CD14-positive monocyte (primary cell): ENCODE measurements at regions not wholly inside any gene's neighbourhood (a gene's known extent, or its start where the extent isn't known, plus 50 kb on each side); places are given as distances from the start of the nearest gene placed in this dataset.

Experiments
- DNase-seq, 3 donors: peaks; one replicate each; pipeline ENCODE4 v3.0.0-alpha.2; 2011 to 2022
- H2AFZ ChIP-seq: 2 replicates; pipeline ENCODE4 v1.6.0; 2012; ENCODE audit warnings: mild to moderate bottlenecking, low read depth, low read length, inconsistent platforms; ENCODE audit not compliant: insufficient read depth, poor library complexity, severe bottlenecking
- H3K27ac ChIP-seq, 2 donors: 1 replicate in 1 of 2; 2 replicates in 1 of 2; pipeline ENCODE4 v1.5.1; 2012 to 2013; ENCODE audit warnings: low read length in 2 of 2, control low read depth in 1 of 2, inconsistent platforms in 1 of 2, low read depth in 1 of 2, mild to moderate bottlenecking in 1 of 2
- H3K27me3 ChIP-seq, 2 donors: one replicate each; pipeline versions ENCODE4 v1.6.0 to v1.6.1; 2011 to 2013; ENCODE audit warnings: low read length in 2 of 2; ENCODE audit not compliant: control insufficient read depth in 2 of 2, insufficient read depth in 2 of 2
- H3K36me3 ChIP-seq, 2 donors: replicated peaks in 1 of 2; 1 replicate in 1 of 2; 2 replicates in 1 of 2; pipeline versions ENCODE4 v1.5.1 to v1.6.1; 2012 to 2013; ENCODE audit warnings: low read length in 2 of 2, control low read depth in 1 of 2, inconsistent platforms in 1 of 2, mild to moderate bottlenecking in 1 of 2; ENCODE audit not compliant: insufficient read depth in 2 of 2, control insufficient read depth in 1 of 2
- H3K4me1 ChIP-seq, 2 donors: 1 replicate in 1 of 2; 2 replicates in 1 of 2; pipeline versions ENCODE4 v1.5.1 to v1.6.1; 2012 to 2013; ENCODE audit warnings: low read length in 2 of 2, control low read depth in 1 of 2, inconsistent platforms in 1 of 2, mild to moderate bottlenecking in 1 of 2, moderate library complexity in 1 of 2; ENCODE audit not compliant: insufficient read depth in 2 of 2, control insufficient read depth in 1 of 2
- H3K4me2 ChIP-seq: replicated peaks from 2 replicates; pipeline ENCODE3; 2012; ENCODE audit warnings: low read length, moderate library complexity, mild to moderate bottlenecking; ENCODE audit not compliant: poor library complexity, severe bottlenecking; ENCODE audit errors: extremely low read depth
- H3K4me3 ChIP-seq, 3 experiments: fragments of 200-600 bp in 1 of 3; sonication (generic) in 1 of 3; replicated peaks in 1 of 3; 1 replicate in 2 of 3; 2 replicates in 1 of 3; pipeline ENCODE4 v1.5.1; 2011 to 2013; ENCODE audit warnings: low read length in 3 of 3, mild to moderate bottlenecking in 3 of 3, control low read depth in 2 of 3, low read depth in 2 of 3, inconsistent platforms in 1 of 3, moderate library complexity in 1 of 3
- H3K79me2 ChIP-seq: 2 replicates; pipeline ENCODE4 v1.6.0; 2012; ENCODE audit warnings: mild to moderate bottlenecking, control low read depth, inconsistent platforms, low read length, moderate library complexity; ENCODE audit not compliant: insufficient read depth
- H3K9ac ChIP-seq: 2 replicates; pipeline ENCODE4 v1.6.0; 2017; ENCODE audit warnings: low read length, mild to moderate bottlenecking; ENCODE audit not compliant: insufficient read depth, poor library complexity, severe bottlenecking
- H3K9me3 ChIP-seq, 2 donors: replicated peaks in 1 of 2; 1 replicate in 1 of 2; 2 replicates in 1 of 2; pipeline versions ENCODE4 v1.5.1 to v1.6.1; 2012 to 2013; ENCODE audit warnings: low read length in 2 of 2, control low read depth in 1 of 2; ENCODE audit not compliant: control insufficient read depth in 1 of 2, insufficient read depth in 1 of 2
- H4K20me1 ChIP-seq: 2 replicates; pipeline ENCODE4 v1.6.0; 2012; ENCODE audit warnings: mild to moderate bottlenecking, low read length, control low read depth, moderate library complexity; ENCODE audit not compliant: insufficient read depth
- H3K27ac Mint-ChIP-seq, 7 donors: one replicate each; pipeline ENCODE4 v1.8.0; 2020; ENCODE audit warnings: mild to moderate bottlenecking in 7 of 7, mixed read lengths in 7 of 7, moderate library complexity in 6 of 7, inconsistent platforms in 2 of 7
- H3K27me3 Mint-ChIP-seq, 3 donors: one replicate each; pipeline ENCODE4 v1.8.0; 2021 to 2022; ENCODE audit warnings: low read depth in 3 of 3, mild to moderate bottlenecking in 3 of 3, mixed read lengths in 3 of 3, moderate library complexity in 3 of 3, inconsistent platforms in 1 of 3
- H3K36me3 Mint-ChIP-seq, 2 donors: one replicate each; pipeline ENCODE4 v1.8.0; 2020; ENCODE audit warnings: mixed read lengths in 2 of 2, inconsistent platforms in 1 of 2, mild to moderate bottlenecking in 1 of 2
- H3K4me1 Mint-ChIP-seq: one replicate; pipeline ENCODE4 v1.8.0; 2020; ENCODE audit warnings: mild to moderate bottlenecking, mixed read lengths
- H3K4me3 Mint-ChIP-seq, 2 donors: one replicate each; pipeline ENCODE4 v1.8.0; 2020; ENCODE audit warnings: mild to moderate bottlenecking in 2 of 2, mixed read lengths in 2 of 2, moderate library complexity in 1 of 2
- H3K9me3 Mint-ChIP-seq, 7 donors: one replicate each; pipeline ENCODE4 v1.8.0; 2020 to 2022; ENCODE audit warnings: mixed read lengths in 7 of 7, mild to moderate bottlenecking in 6 of 7, moderate library complexity in 6 of 7, inconsistent platforms in 2 of 7
- CTCF ChIP-seq: fragments of 200-600 bp; IDR thresholded peaks from one replicate; pipeline ENCODE4 v1.8.0; 2022; ENCODE audit warnings: antibody characterized with exemption, mild to moderate bottlenecking
- WGBS: methylation state at CpG from one replicate; pipeline ENCODE4 v1.1.5; 2013; ENCODE audit warnings: missing lambda C conversion rate; ENCODE audit not compliant: insufficient coverage; 5-methylcytosine and 5-hydroxymethylcytosine counted together
- intact Hi-C, 2 donors: fragments of 100-400 bp; cut with micrococcal nuclease; formaldehyde crosslinking; loops; one replicate each; pipeline versions ENCODE4 v1.15.0 to v1.15.1; 2023

- Mint-ChIP-seq H3K27ac (no peak overlapping the region), H3K4me3 (no peak overlapping the region), H3K27me3 (peaks cover 3 to 7% (median 6%) of the 10 kb centered on the region in 3 donors), H3K4me1 (no peaks in the 10 kb centered on the region), H3K9me3 (peaks cover 0 to 9% (median 2%) of the 10 kb centered on the region in 7 donors), H3K36me3 (no peaks in the 10 kb centered on the region)
- no peak for TF ChIP-seq CTCF
- DNase-seq, result no peak
- Histone ChIP-seq H3K36me3 (no peaks in the 10 kb centered on the region), H3K79me2 (no peaks in the 10 kb centered on the region), H3K4me2 (no peak overlapping the region), H3K4me3 (no peak overlapping the region), H2AFZ (no peak overlapping the region), H3K9me3 (peaks cover 0 to 2% of the 10 kb centered on the region in 2 donors), H3K27me3 (no peaks in the 10 kb centered on the region), H3K27ac (no peak overlapping the region), H3K9ac (no peak overlapping the region), H4K20me1 (no peaks in the 10 kb centered on the region), H3K4me1 (no peaks in the 10 kb centered on the region)
- WGBS, result no CpG with 5 or more reads among the region's 5 CpGs
- intact Hi-C loops, result no loop called here
Observed at GRCh38 chr11:44505581-44506054, 59.8 kb upstream of the CD82 start.

- intact Hi-C loops, result no loop called here
- H3K9me3 Mint-ChIP-seq, result peaks cover 0 to 8% (median 2%) of the 10 kb centered on the region in 7 donors
Observed at GRCh38 chr11:44506375-44507016, 59.0 kb upstream of the CD82 start.

More at GRCh38 chr11:44506375-44507016, 59.0 kb upstream of the CD82 start:
- DNase-seq, result no peak
- H3K27me3 ChIP-seq, result no peaks in the 10 kb centered on the region
- Mint-ChIP-seq H3K27me3 (peaks cover 3 to 6% (median 6%) of the 10 kb centered on the region in 3 donors), H3K4me1 (no peaks in the 10 kb centered on the region), H3K27ac (no peak overlapping the region), H3K4me3 (peak overlapping the region in 1 of 2 donors; percentile 12), H3K36me3 (no peaks in the 10 kb centered on the region)
- no peak overlapping the region for H3K9ac ChIP-seq
- no peak for TF ChIP-seq CTCF
- H2AFZ ChIP-seq, result no peak overlapping the region
- no peaks in the 10 kb centered on the region for H3K4me1 ChIP-seq
- no peak overlapping the region for H3K4me2 ChIP-seq
- no peak overlapping the region for H3K4me3 ChIP-seq
- no peaks in the 10 kb centered on the region for H4K20me1 ChIP-seq
- H3K9me3 ChIP-seq, result peaks cover 0 to 2% of the 10 kb centered on the region in 2 donors
- 84% methylated on average over 7 of the region's 7 CpGs for WGBS
- no peaks in the 10 kb centered on the region for H3K36me3 ChIP-seq
- no peak overlapping the region for H3K27ac ChIP-seq
- H3K79me2 ChIP-seq, result no peaks in the 10 kb centered on the region
